Endothelial cell of umbilical vein (primary cell): ENCODE measurements at regions not wholly inside any gene's neighbourhood (a gene's known extent, or its start where the extent isn't known, plus 50 kb on each side); places are given as distances from the start of the nearest gene placed in this dataset.

Source experiments
- BruUV-seq: library from RNA; stranded (reverse); fragments of 400-500 nt; replicated peaks from 2 replicates; lab custom pipeline; 2021; lab: Mats Ljungman, UMichigan
- CTCF ChIA-PET: fragments of 300-600, 350-600 bp; sonication (Branson Sonifier 250); formaldehyde crosslinking; loops from one replicate; lab custom pipeline; 2021; ENCODE audit warnings: antibody characterized with exemption, inconsistent platforms; lab: Charles Lee
- POLR2A ChIA-PET: fragments of 300-600, 350-600 bp; sonication (Branson Sonifier 250); formaldehyde crosslinking; loops from one replicate; lab custom pipeline; 2021; ENCODE audit warnings: antibody characterized with exemption, inconsistent platforms; lab: Charles Lee
- DNase-seq: peaks from one replicate; pipeline ENCODE4 v3.0.0-alpha.2; 2011; ENCODE audit warnings: low read depth, low spot score
- FAIRE-seq: peaks from 2 replicates; lab custom pipeline; 2011; peaks lifted over from hg19 to GRCh38; lab: Jason Lieb, UNC
- H2AFZ ChIP-seq: 2 replicates; pipeline ENCODE4 v1.6.0; 2012; ENCODE audit warnings: low read depth, low read length, control low read depth, inconsistent platforms
- H3K27ac ChIP-seq: 2 replicates; pipeline ENCODE4 v1.5.1; 2011; ENCODE audit warnings: low read depth, mild to moderate bottlenecking, control low read depth, low read length, moderate library complexity; ENCODE audit not compliant: insufficient read depth
- H3K27me3 ChIP-seq, 2 experiments: 2 replicates each; pipeline versions ENCODE4 v1.6.0 to v1.6.1; 2011; ENCODE audit warnings: low read length in 2 of 2, mixed read lengths in 1 of 2; ENCODE audit not compliant: control insufficient read depth in 2 of 2, insufficient read depth in 2 of 2
- H3K36me3 ChIP-seq, 2 experiments: 2 replicates in 1 of 2; 3 replicates in 1 of 2; pipeline ENCODE4 v1.5.1; 2011; ENCODE audit warnings: low read length in 2 of 2, mild to moderate bottlenecking in 1 of 2, moderate library complexity in 1 of 2; ENCODE audit not compliant: control insufficient read depth in 2 of 2, insufficient read depth in 2 of 2; ENCODE audit errors: extremely low read depth in 1 of 2
- H3K4me1 ChIP-seq: 3 replicates; pipeline ENCODE4 v1.5.1; 2011; ENCODE audit warnings: mild to moderate bottlenecking, low read length; ENCODE audit not compliant: control insufficient read depth, insufficient read depth; ENCODE audit errors: extremely low read depth
- H3K4me2 ChIP-seq: 2 replicates; pipeline ENCODE4 v1.6.1; 2011; ENCODE audit warnings: low read length, control low read depth, mixed read lengths; ENCODE audit not compliant: insufficient read depth
- H3K4me3 ChIP-seq, 3 experiments: fragments of 200-600 bp in 1 of 3; sonication (generic), shearing (Covaris generic) in 1 of 3; replicated peaks in 1 of 3; 2 replicates each; pipeline ENCODE4 v1.5.1; 2011 to 2016; ENCODE audit warnings: control low read depth in 3 of 3, low read length in 3 of 3, mild to moderate bottlenecking in 2 of 3, inconsistent platforms in 1 of 3, low read depth in 1 of 3, moderate library complexity in 1 of 3; ENCODE audit not compliant: insufficient read depth in 1 of 3
- H3K79me2 ChIP-seq: 2 replicates; pipeline ENCODE4 v1.6.0; 2012; ENCODE audit warnings: low read length, inconsistent platforms; ENCODE audit not compliant: control insufficient read depth, insufficient read depth
- H3K9ac ChIP-seq: replicated peaks from 2 replicates; pipeline ENCODE3; 2011; ENCODE audit warnings: low read length, control low read depth; ENCODE audit not compliant: insufficient read depth; ENCODE audit errors: extremely low read depth
- H3K9me1 ChIP-seq: replicated peaks from 3 replicates; pipeline ENCODE4 v1.6.0; 2011; ENCODE audit warnings: mild to moderate bottlenecking, low read length; ENCODE audit not compliant: control insufficient read depth, insufficient read depth; ENCODE audit errors: extremely low read depth
- H3K9me3 ChIP-seq: replicated peaks from 2 replicates; pipeline ENCODE4 v1.5.1; 2012; ENCODE audit warnings: low read length, inconsistent platforms; ENCODE audit not compliant: control insufficient read depth, insufficient read depth
- H4K20me1 ChIP-seq: replicated peaks from 2 replicates; pipeline ENCODE3; 2011; ENCODE audit warnings: mild to moderate bottlenecking, low read length; ENCODE audit not compliant: control insufficient read depth, insufficient read depth; ENCODE audit errors: extremely low read depth
- EZH2 ChIP-seq: IDR thresholded peaks from 2 replicates; pipeline ENCODE4 v1.6.1; 2012; ENCODE audit warnings: borderline replicate concordance, low read depth, mild to moderate bottlenecking, moderate library complexity, low read length, inconsistent platforms; ENCODE audit not compliant: severe bottlenecking
- FOS ChIP-seq: IDR thresholded peaks from 2 replicates; pipeline ENCODE4 v1.6.1; 2011; ENCODE audit warnings: mild to moderate bottlenecking, low read length, moderate library complexity, borderline replicate concordance; ENCODE audit not compliant: insufficient read depth
- GATA2 ChIP-seq: IDR thresholded peaks from 2 replicates; pipeline ENCODE4 v1.7.0; 2011; ENCODE audit warnings: low read depth, mild to moderate bottlenecking, moderate library complexity, mixed read lengths, low read length; ENCODE audit not compliant: insufficient read length, insufficient read depth
- MYC ChIP-seq: IDR thresholded peaks from one replicate; pipeline ENCODE4 v1.6.1; 2011; ENCODE audit warnings: mild to moderate bottlenecking, low read depth, low read length
- POLR2AphosphoS5 ChIP-seq: IDR thresholded peaks from 2 replicates; pipeline ENCODE4 v1.6.1; 2012; ENCODE audit warnings: low read depth, mild to moderate bottlenecking, control low read depth, low read length, moderate library complexity; ENCODE audit not compliant: insufficient read depth
- dilution Hi-C: fragments of 300-500 bp; cut with MboI; formaldehyde crosslinking; loops from one replicate; pipeline ENCODE4 v1.15.0; 2019; ENCODE audit warnings: low sequenced_read_pairs; ENCODE audit not compliant: extremely low pct_ligation_motif_present
- intact Hi-C: fragments of 100-400 bp; cut with micrococcal nuclease; formaldehyde crosslinking; loops from one replicate; pipeline ENCODE4 v1.10.0; 2022
- TF ChIP-seq, protein P1 (sequence below), 2 donors: IDR thresholded peaks; 1 replicate in 1 of 2; 2 replicates in 1 of 2; pipeline ENCODE4 v1.5.1; 2011; ENCODE audit warnings: low read length in 2 of 2, mild to moderate bottlenecking in 2 of 2, moderate library complexity in 2 of 2, control low read depth in 1 of 2, inconsistent platforms in 1 of 2, low read depth in 1 of 2; ENCODE audit not compliant: insufficient read depth in 1 of 2; ENCODE audit errors: extremely low read depth in 1 of 2

DNA sequence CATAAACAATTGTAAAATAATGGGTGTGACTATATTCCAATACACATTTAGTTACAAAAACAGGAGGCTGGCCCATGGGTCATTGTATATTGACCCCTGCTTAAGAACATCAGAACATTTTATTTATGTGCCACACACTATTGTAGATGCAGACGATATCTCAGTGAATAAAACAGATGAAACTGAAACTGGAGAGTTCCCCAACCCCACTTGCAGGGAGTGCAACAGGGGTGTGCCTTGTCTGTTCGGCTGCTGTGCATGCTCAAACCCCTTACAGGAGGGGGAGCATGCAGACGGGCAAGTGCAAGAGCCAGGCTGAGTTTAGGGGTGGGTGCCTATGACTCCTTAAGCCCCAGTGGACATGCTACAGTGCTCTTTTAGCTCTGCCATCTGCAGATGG, 509.6 kb downstream of the IGSF11 start:
- Histone ChIP-seq H3K4me2 (no peak overlapping the region), H3K27me3 (no peaks in the 10 kb centered on the region), H3K9ac (no peak overlapping the region), H2AFZ (no peak overlapping the region), H3K79me2 (no peaks in the 10 kb centered on the region), H3K36me3 (no peaks in the 10 kb centered on the region), H3K4me3 (no peak overlapping the region), H3K9me3 (peaks cover 5% of the 10 kb centered on the region), H4K20me1 (no peaks in the 10 kb centered on the region), H3K4me1 (no peaks in the 10 kb centered on the region), H3K27ac (no peak overlapping the region), H3K9me1 (no peaks in the 10 kb centered on the region)
- dilution Hi-C loops, result no loop called here
- intact Hi-C loops, result no loop called here
- no peak for DNase-seq
- no TSS peak for BruUV-seq
- TF ChIP-seq FOS (no peak), POLR2AphosphoS5 (no peak), MYC (no peak), GATA2 (no peak), EZH2 (no peak)
- TF ChIP-seq, protein P1, sequence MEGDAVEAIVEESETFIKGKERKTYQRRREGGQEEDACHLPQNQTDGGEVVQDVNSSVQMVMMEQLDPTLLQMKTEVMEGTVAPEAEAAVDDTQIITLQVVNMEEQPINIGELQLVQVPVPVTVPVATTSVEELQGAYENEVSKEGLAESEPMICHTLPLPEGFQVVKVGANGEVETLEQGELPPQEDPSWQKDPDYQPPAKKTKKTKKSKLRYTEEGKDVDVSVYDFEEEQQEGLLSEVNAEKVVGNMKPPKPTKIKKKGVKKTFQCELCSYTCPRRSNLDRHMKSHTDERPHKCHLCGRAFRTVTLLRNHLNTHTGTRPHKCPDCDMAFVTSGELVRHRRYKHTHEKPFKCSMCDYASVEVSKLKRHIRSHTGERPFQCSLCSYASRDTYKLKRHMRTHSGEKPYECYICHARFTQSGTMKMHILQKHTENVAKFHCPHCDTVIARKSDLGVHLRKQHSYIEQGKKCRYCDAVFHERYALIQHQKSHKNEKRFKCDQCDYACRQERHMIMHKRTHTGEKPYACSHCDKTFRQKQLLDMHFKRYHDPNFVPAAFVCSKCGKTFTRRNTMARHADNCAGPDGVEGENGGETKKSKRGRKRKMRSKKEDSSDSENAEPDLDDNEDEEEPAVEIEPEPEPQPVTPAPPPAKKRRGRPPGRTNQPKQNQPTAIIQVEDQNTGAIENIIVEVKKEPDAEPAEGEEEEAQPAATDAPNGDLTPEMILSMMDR (IDR thresholded peaks at IDR 0.05; ENCODE audit: extremely low read depth in 1 of 2, insufficient read depth in 1 of 2, low read depth in 1 of 2, low read length in 2 of 2), result no peak
- ChIA-PET CTCF (interaction anchor here (0.6 kb wide), 1 partner anchor 451 kb away, joined by 3 read pairs; no protein-coding TSS in a partner anchor), POLR2A (no interaction called here)
- FAIRE-seq, result no peak
